ENCODE measurements at regions not wholly inside any gene's neighbourhood (a gene's known extent, or its start where the extent isn't known, plus 50 kb on each side); places are given as distances from the start of the nearest gene placed in this dataset.

- H3K4me1 ChIP-seq = no peaks in the 10 kb centered on the region
- H3K79me2 ChIP-seq = no peaks in the 10 kb centered on the region
- no peaks in the 10 kb centered on the region for H3K36me3 ChIP-seq (ENCODE audit: control insufficient read depth, insufficient read depth, low read length)
- H3K4me2 ChIP-seq (ENCODE audit: low read length) = no peak overlapping the region
- no peak overlapping the region for H3K9ac ChIP-seq
- TF ChIP-seq CTCF (IDR thresholded peaks at IDR 0.05) = no peak
- H3K27me3 ChIP-seq (ENCODE audit: control insufficient read depth, insufficient read depth, low read length) = no peaks in the 10 kb centered on the region
- H3K27ac ChIP-seq = no peak overlapping the region
- H2AFZ ChIP-seq = no peak overlapping the region
- no peak overlapping the region for H3K4me3 ChIP-seq (ENCODE audit: low read depth, low read length)
- no peaks in the 10 kb centered on the region for H3K9me3 ChIP-seq (ENCODE audit: control insufficient read depth, low read length)
Observed at GRCh38 chr9:96029722-96030530, 154.4 kb downstream of the ERCC6L2 start.

GRCh38 chr9:96027251-96028131 lies 152.0 kb downstream of the ERCC6L2 start:
- Histone ChIP-seq H3K36me3 (ENCODE audit: control insufficient read depth, insufficient read depth, low read length) (no peaks in the 10 kb centered on the region), H3K4me2 (ENCODE audit: low read length) (peak overlapping the region; percentile 35), H3K9ac (no peak overlapping the region), H3K27me3 (ENCODE audit: control insufficient read depth, insufficient read depth, low read length) (no peaks in the 10 kb centered on the region), H3K79me2 (no peaks in the 10 kb centered on the region), H2AFZ (no peak overlapping the region), H3K9me3 (ENCODE audit: control insufficient read depth, low read length) (no peaks in the 10 kb centered on the region), H3K27ac (no peak overlapping the region), H3K4me1 (no peaks in the 10 kb centered on the region), H3K4me3 (ENCODE audit: low read depth, low read length) (peak overlapping the region; percentile 16)
- TF ChIP-seq CTCF (IDR thresholded peaks at IDR 0.05) = no peak

- Histone ChIP-seq H3K4me3 (ENCODE audit: low read depth, low read length) (no peak overlapping the region), H3K9ac (no peak overlapping the region)
Observed at GRCh38 chr9:96026655-96027213, 151.2 kb downstream of the ERCC6L2 start.

GRCh38 chr9:96025995-96026602 lies 150.6 kb downstream of the ERCC6L2 start:
- Histone ChIP-seq H3K4me3 (ENCODE audit: low read depth, low read length) (no peak overlapping the region), H3K27me3 (ENCODE audit: control insufficient read depth, insufficient read depth, low read length) (no peaks in the 10 kb centered on the region), H3K36me3 (ENCODE audit: control insufficient read depth, insufficient read depth, low read length) (no peaks in the 10 kb centered on the region), H3K79me2 (no peaks in the 10 kb centered on the region), H2AFZ (no peak overlapping the region), H3K9ac (no peak overlapping the region), H3K4me2 (ENCODE audit: low read length) (no peak overlapping the region), H3K27ac (no peak overlapping the region), H3K4me1 (no peaks in the 10 kb centered on the region), H3K9me3 (ENCODE audit: control insufficient read depth, low read length) (no peaks in the 10 kb centered on the region)
- no peak for TF ChIP-seq CTCF (IDR thresholded peaks at IDR 0.05)

More at GRCh38 chr9:96026655-96027213, 151.2 kb downstream of the ERCC6L2 start:
- H3K4me2 ChIP-seq (ENCODE audit: low read length) = peak overlapping the region; percentile 35
- no peaks in the 10 kb centered on the region for H3K27me3 ChIP-seq (ENCODE audit: control insufficient read depth, insufficient read depth, low read length)
- no peaks in the 10 kb centered on the region for H3K4me1 ChIP-seq
- no peaks in the 10 kb centered on the region for H3K36me3 ChIP-seq (ENCODE audit: control insufficient read depth, insufficient read depth, low read length)
- no peak for TF ChIP-seq CTCF (IDR thresholded peaks at IDR 0.05)
- H2AFZ ChIP-seq = no peak overlapping the region
- no peak overlapping the region for H3K27ac ChIP-seq
- no peaks in the 10 kb centered on the region for H3K79me2 ChIP-seq
- H3K9me3 ChIP-seq (ENCODE audit: control insufficient read depth, low read length) = no peaks in the 10 kb centered on the region
